GM21526 (cell line): ENCODE measurements at regions not wholly inside any gene's neighbourhood (a gene's known extent, or its start where the extent isn't known, plus 50 kb on each side); places are given as distances from the start of the nearest gene placed in this dataset.

Experiments used
- ATAC-seq: cut with Tn5 transposase; IDR thresholded peaks from one replicate; pipeline ENCODE4 v1.9.1; 2021; ENCODE audit warnings: moderate library complexity; ENCODE audit not compliant: unreplicated experiment, low FRiP score

- no peak for ATAC-seq
Observed at GRCh38 chr5:121763665-121764064, 88.0 kb upstream of the FTMT start.

GRCh38 chr5:121780406-121780805 lies 71.3 kb upstream of the FTMT start:
- no peak for ATAC-seq

DNA sequence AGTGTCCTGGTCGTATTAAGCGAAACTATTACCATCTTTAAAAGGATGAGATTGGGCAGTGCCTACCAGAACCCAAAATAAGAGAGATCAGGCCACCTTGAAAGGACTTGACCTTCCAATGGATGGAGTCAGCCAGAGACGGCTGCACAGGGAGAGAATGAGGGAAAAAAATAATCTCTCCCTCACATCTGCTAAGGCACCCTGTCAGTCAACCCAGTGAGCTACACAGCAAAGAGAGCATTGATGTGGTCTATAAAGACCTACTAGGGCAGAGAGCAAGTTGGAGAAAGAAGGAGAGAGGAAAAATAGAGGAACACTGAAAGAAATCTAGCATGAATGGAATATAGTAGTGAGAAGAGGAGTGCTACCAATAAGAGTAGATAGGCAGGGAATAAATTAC lies 68.0 kb upstream of the FTMT start:
- no peak for ATAC-seq

DNA sequence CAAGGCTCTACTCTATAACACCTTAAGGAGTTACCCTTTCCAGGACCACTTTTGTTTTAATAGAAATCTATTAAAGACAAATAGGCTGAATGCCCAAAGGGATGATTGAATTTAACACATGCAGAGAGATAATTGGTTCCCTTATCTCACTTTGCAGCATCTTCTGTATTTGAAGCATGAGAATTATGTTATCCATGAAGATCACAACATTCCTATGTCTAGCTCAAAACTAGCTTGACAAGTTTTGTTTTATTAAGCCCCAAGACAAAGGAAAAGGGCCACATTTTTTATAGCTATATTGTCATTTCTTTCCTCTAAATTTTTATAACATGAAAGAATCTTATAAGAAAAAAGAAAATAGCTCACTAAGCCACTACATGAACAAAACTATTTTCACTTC lies 57.9 kb upstream of the FTMT start:
- no peak for ATAC-seq

DNA sequence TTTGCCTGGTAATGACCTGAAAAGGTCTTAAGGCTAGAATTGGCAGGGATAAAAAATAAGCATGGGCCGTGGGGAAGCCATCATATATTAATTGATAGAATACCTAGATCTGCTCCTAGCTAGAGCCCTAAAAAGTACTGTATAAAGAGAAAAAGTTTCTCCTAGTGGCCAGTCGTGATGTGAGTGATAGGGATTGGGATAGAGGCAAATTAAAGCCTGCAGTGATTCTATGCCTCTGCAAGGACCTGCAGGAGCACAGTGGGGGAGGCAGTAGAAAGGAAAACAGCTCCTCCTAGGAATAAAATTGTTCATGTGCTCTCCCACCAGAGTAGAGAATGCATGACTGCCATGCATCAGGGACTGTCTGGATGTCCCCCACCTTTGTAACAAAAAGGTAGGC lies 56.2 kb upstream of the FTMT start:
- no peak for ATAC-seq

GRCh38 chr5:121797681-121798518 lies 53.8 kb upstream of the FTMT start:
- no peak for ATAC-seq
